Keratinocyte (primary cell): ENCODE measurements at regions not wholly inside any gene's neighbourhood (a gene's known extent, or its start where the extent isn't known, plus 50 kb on each side); places are given as distances from the start of the nearest gene placed in this dataset.

Experiments used
- DNase-seq: peaks from one replicate; pipeline ENCODE4 v3.0.0-alpha.2; 2011; ENCODE audit warnings: low read depth, missing footprints, low spot score
- FAIRE-seq: peaks from 2 replicates; lab custom pipeline; 2011; peaks lifted over from hg19 to GRCh38; lab: Jason Lieb, UNC
- H2AFZ ChIP-seq: 2 replicates; pipeline ENCODE4 v1.6.0; 2012; ENCODE audit warnings: low read length, control low read depth, inconsistent platforms; ENCODE audit not compliant: control insufficient read depth
- H3K27ac ChIP-seq: 2 replicates; pipeline ENCODE4 v1.5.1; 2011; ENCODE audit warnings: low read length; ENCODE audit not compliant: control insufficient read depth, insufficient read depth
- H3K27me3 ChIP-seq: 3 replicates; pipeline ENCODE4 v1.6.0; 2011; ENCODE audit warnings: low read length; ENCODE audit not compliant: control insufficient read depth, insufficient read depth; ENCODE audit errors: extremely low read depth
- H3K36me3 ChIP-seq, 2 experiments: 2 replicates in 1 of 2; 3 replicates in 1 of 2; pipeline ENCODE4 v1.5.1; 2011; ENCODE audit warnings: low read length in 2 of 2, mild to moderate bottlenecking in 1 of 2; ENCODE audit not compliant: control insufficient read depth in 2 of 2, insufficient read depth in 2 of 2; ENCODE audit errors: extremely low read depth in 1 of 2
- H3K4me1 ChIP-seq: 3 replicates; pipeline ENCODE4 v1.5.1; 2011; ENCODE audit warnings: low read length; ENCODE audit not compliant: control insufficient read depth, insufficient read depth; ENCODE audit errors: extremely low read depth
- H3K4me2 ChIP-seq: 3 replicates; pipeline ENCODE4 v1.6.0; 2011; ENCODE audit warnings: low read depth, low read length; ENCODE audit not compliant: control insufficient read depth, insufficient read depth; ENCODE audit errors: extremely low read depth
- H3K4me3 ChIP-seq, 3 experiments: fragments of 200-600 bp in 1 of 3; sonication (generic) in 1 of 3; 2 replicates in 2 of 3; 3 replicates in 1 of 3; pipeline ENCODE4 v1.5.1; 2011 to 2016; ENCODE audit warnings: low read length in 3 of 3, mild to moderate bottlenecking in 3 of 3, control low read depth in 2 of 3, inconsistent platforms in 1 of 3, low read depth in 1 of 3, mixed read lengths in 1 of 3, mixed run types in 1 of 3, moderate library complexity in 1 of 3; ENCODE audit not compliant: control insufficient read depth in 2 of 3, insufficient read depth in 2 of 3; ENCODE audit errors: extremely low read depth in 1 of 3
- H3K79me2 ChIP-seq: 2 replicates; pipeline ENCODE4 v1.6.0; 2012; ENCODE audit warnings: low read length; ENCODE audit not compliant: control insufficient read depth, insufficient read depth
- H3K9ac ChIP-seq: 3 replicates; pipeline ENCODE4 v1.6.0; 2011; ENCODE audit warnings: low read length; ENCODE audit not compliant: control insufficient read depth, insufficient read depth; ENCODE audit errors: extremely low read depth
- H3K9me1 ChIP-seq: 3 replicates; pipeline ENCODE4 v1.6.0; 2011; ENCODE audit warnings: low read length; ENCODE audit not compliant: control insufficient read depth, insufficient read depth; ENCODE audit errors: extremely low read depth
- H3K9me3 ChIP-seq: 2 replicates; pipeline ENCODE4 v1.5.1; 2012; ENCODE audit warnings: low read depth, low read length; ENCODE audit not compliant: control insufficient read depth
- H4K20me1 ChIP-seq: 3 replicates; pipeline ENCODE4 v1.6.0; 2011; ENCODE audit warnings: low read length; ENCODE audit not compliant: control insufficient read depth, insufficient read depth; ENCODE audit errors: extremely low read depth
- CTCF ChIP-seq, 3 experiments: IDR thresholded peaks in 1 of 3; conservative IDR thresholded peaks in 1 of 3; optimal IDR thresholded peaks in 1 of 3; 2 replicates in 2 of 3; 3 replicates in 1 of 3; pipeline versions ENCODE3 to v1.5.1; 2011; ENCODE audit warnings: low read length in 3 of 3, mild to moderate bottlenecking in 3 of 3, moderate library complexity in 2 of 3, control low read depth in 1 of 3, inconsistent platforms in 1 of 3; ENCODE audit not compliant: insufficient read depth in 2 of 3; ENCODE audit errors: extremely low read depth in 1 of 3
- EZH2 ChIP-seq: IDR thresholded peaks from one replicate; pipeline ENCODE4 v1.6.1; 2012; ENCODE audit warnings: inconsistent platforms, mild to moderate bottlenecking, low read length, moderate library complexity
- dilution Hi-C: fragments of 300-500 bp; cut with MboI; formaldehyde crosslinking; loops from one replicate; pipeline ENCODE4 v1.7.0; 2020; ENCODE audit warnings: low sequenced_read_pairs; ENCODE audit not compliant: extremely low pct_ligation_motif_present

- dilution Hi-C loops, result no loop called here
- Histone ChIP-seq H3K9me1 (no peaks in the 10 kb centered on the region), H3K4me1 (no peaks in the 10 kb centered on the region), H3K27me3 (no peaks in the 10 kb centered on the region), H3K27ac (no peak overlapping the region), H3K9ac (no peak overlapping the region), H3K79me2 (no peaks in the 10 kb centered on the region), H3K4me2 (no peak overlapping the region), H3K4me3 (no peak overlapping the region), H2AFZ (no peak overlapping the region), H3K36me3 (no peaks in the 10 kb centered on the region), H3K9me3 (no peaks in the 10 kb centered on the region), H4K20me1 (no peaks in the 10 kb centered on the region)
- TF ChIP-seq EZH2, result no peak
- no peak for TF ChIP-seq CTCF (optimal IDR thresholded peaks at IDR 0.05 in 1 of 3, IDR thresholded peaks at IDR 0.05 in 1 of 3, conservative IDR thresholded peaks at IDR 0.05 in 1 of 3; ENCODE audit: extremely low read depth in 1 of 3, insufficient read depth in 2 of 3, low read length in 3 of 3)
- FAIRE-seq (no peak), DNase-seq (no peak)
These were observed 692.5 kb upstream of the ADAMTS16 start for GRCh38 chr5:4447657-4448056.

- H3K79me2 ChIP-seq, result no peaks in the 10 kb centered on the region
- no peak overlapping the region for H3K27ac ChIP-seq
- no peaks in the 10 kb centered on the region for H3K9me3 ChIP-seq
- DNase-seq, result no peak
- dilution Hi-C loops, result no loop called here
- H3K9ac ChIP-seq, result no peak overlapping the region
- H3K4me2 ChIP-seq, result no peak overlapping the region
- no peak overlapping the region for H2AFZ ChIP-seq
- no peaks in the 10 kb centered on the region for H4K20me1 ChIP-seq
- TF ChIP-seq CTCF (optimal IDR thresholded peaks at IDR 0.05 in 1 of 3, IDR thresholded peaks at IDR 0.05 in 1 of 3, conservative IDR thresholded peaks at IDR 0.05 in 1 of 3; ENCODE audit: extremely low read depth in 1 of 3, insufficient read depth in 2 of 3, low read length in 3 of 3) (no peak), EZH2 (no peak)
- H3K36me3 ChIP-seq, result no peaks in the 10 kb centered on the region
- H3K4me1 ChIP-seq, result no peaks in the 10 kb centered on the region
- H3K27me3 ChIP-seq, result no peaks in the 10 kb centered on the region
- FAIRE-seq, result no peak
- no peaks in the 10 kb centered on the region for H3K9me1 ChIP-seq
- H3K4me3 ChIP-seq, result no peak overlapping the region
These were observed 686.5 kb upstream of the ADAMTS16 start for GRCh38 chr5:4453655-4454054.
